Esophagus muscularis mucosa (tissue), 4 donors: ENCODE measurements at regions not wholly inside any gene's neighbourhood (a gene's known extent, or its start where the extent isn't known, plus 50 kb on each side); places are given as distances from the start of the nearest gene placed in this dataset.

ENCODE experiments used
- DNase-seq: peaks from one replicate; pipeline ENCODE4 v3.0.0-alpha.2; 2017; ENCODE audit errors: extremely low spot score
- H3K27ac ChIP-seq, 4 donors: fragments of 200-600 bp; sonication (generic); replicated peaks in 1 of 4; 1 replicate in 3 of 4; 2 replicates in 1 of 4; pipeline ENCODE4 v1.5.1; 2016 to 2019; ENCODE audit warnings: mild to moderate bottlenecking in 1 of 4
- H3K27me3 ChIP-seq, 4 donors: fragments of 200-600 bp; sonication (generic); one replicate each; pipeline versions ENCODE4 v1.5.1 to v1.6.0; 2016 to 2019
- H3K36me3 ChIP-seq, 4 donors: fragments of 200-600 bp; sonication (generic); one replicate each; pipeline ENCODE4 v1.5.1; 2016 to 2019
- H3K4me1 ChIP-seq, 4 donors: fragments of 200-600 bp; sonication (generic); one replicate each; pipeline ENCODE4 v1.5.1; 2016 to 2019
- H3K4me3 ChIP-seq, 4 donors: fragments of 200-600 bp; sonication (generic); 1 replicate in 2 of 4; 2 replicates in 2 of 4; pipeline ENCODE4 v1.5.1; 2016 to 2019; ENCODE audit warnings: mild to moderate bottlenecking in 4 of 4, moderate library complexity in 1 of 4
- H3K9me3 ChIP-seq, 4 donors: fragments of 200-600 bp; sonication (generic); 1 replicate in 3 of 4; 2 replicates in 1 of 4; pipeline ENCODE4 v1.5.1; 2016 to 2019
- EP300 ChIP-seq: sonication (generic); formaldehyde crosslinking; IDR thresholded peaks from one replicate; pipeline ENCODE4 v1.6.1; 2017; ENCODE audit warnings: antibody characterized with exemption
- POLR2A ChIP-seq: fragments of 450-650 bp; IDR thresholded peaks from one replicate; pipeline ENCODE4 v1.6.1; 2017; ENCODE audit warnings: antibody characterized with exemption, moderate library complexity, mild to moderate bottlenecking, low read depth
- POLR2AphosphoS5 ChIP-seq, 2 donors: sonication (generic); formaldehyde crosslinking; IDR thresholded peaks; one replicate each; pipeline ENCODE4 v1.6.1; 2017; ENCODE audit warnings: antibody characterized with exemption in 2 of 2
- WGBS: methylation state at CpG from one replicate; pipeline ENCODE4 v1.1.5; 2018; 5-methylcytosine and 5-hydroxymethylcytosine counted together
- intact Hi-C: fragments of 100-400 bp; cut with DNase I; formaldehyde crosslinking; loops from one replicate; pipeline ENCODE4 v1.15.1; 2023
- TF ChIP-seq, protein P1 (sequence below), 3 experiments: fragments of 200-600 bp in 2 of 3; fragments of 450-650 bp in 1 of 3; sonication (generic) in 2 of 3; IDR thresholded peaks; one replicate each; pipeline ENCODE4 v1.5.1; 2017 to 2019; ENCODE audit warnings: antibody characterized with exemption in 3 of 3, mild to moderate bottlenecking in 2 of 3, moderate library complexity in 1 of 3

DNA sequence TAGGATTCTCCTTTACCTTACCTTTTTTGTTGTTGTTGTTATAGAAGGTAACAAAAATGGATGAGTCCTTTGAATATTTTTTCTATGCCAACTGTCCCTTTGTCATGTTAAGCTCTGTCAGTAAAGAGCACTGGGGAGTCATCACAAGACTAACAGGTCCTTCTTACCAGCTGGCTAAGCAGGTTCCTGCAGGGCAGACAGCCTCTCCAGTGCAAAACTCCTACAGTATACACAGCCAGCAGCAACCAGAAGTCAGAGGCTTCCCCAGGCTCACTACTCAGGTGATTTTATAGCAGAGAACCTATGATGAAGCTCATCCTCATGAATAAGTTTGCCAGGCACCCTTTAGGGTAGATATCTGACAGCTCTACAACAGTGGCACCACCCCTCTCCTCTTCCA, 271.1 kb downstream of the RERGL start:
- no peaks in the 10 kb centered on the region for H3K36me3 ChIP-seq
- no peak for DNase-seq

DNA sequence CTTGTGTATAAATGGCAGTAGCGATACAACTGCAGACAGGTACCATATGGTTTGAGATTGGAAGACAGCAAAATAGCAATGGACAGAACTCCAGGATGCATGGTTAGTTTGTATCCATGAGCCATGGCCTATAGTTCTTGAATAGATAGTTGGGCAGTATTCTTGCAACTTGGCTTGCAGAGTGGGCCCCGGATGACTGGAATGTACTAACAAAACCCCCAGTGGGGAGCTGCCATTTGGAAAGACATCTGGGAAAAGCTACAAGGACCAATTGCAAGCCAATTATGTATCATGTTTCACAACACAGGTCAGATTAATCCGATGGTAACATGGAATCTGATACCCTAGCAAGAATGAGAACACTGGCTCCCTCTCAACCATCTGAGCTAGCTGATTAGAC, 279.6 kb downstream of the RERGL start:
- Histone ChIP-seq H3K4me1 (no peaks in the 10 kb centered on the region), H3K4me3 (no peak overlapping the region), H3K36me3 (no peaks in the 10 kb centered on the region), H3K9me3 (peaks cover 0 to 31% (median 16%) of the 10 kb centered on the region in 4 donors), H3K27ac (no peak overlapping the region), H3K27me3 (no peaks in the 10 kb centered on the region)
- WGBS, result 83% methylated on average over 3 of the region's 3 CpGs
- TF ChIP-seq POLR2A (no peak), EP300 (no peak), POLR2AphosphoS5 (IDR thresholded peaks at IDR 0.05) (no peak)
- TF ChIP-seq, protein P1, sequence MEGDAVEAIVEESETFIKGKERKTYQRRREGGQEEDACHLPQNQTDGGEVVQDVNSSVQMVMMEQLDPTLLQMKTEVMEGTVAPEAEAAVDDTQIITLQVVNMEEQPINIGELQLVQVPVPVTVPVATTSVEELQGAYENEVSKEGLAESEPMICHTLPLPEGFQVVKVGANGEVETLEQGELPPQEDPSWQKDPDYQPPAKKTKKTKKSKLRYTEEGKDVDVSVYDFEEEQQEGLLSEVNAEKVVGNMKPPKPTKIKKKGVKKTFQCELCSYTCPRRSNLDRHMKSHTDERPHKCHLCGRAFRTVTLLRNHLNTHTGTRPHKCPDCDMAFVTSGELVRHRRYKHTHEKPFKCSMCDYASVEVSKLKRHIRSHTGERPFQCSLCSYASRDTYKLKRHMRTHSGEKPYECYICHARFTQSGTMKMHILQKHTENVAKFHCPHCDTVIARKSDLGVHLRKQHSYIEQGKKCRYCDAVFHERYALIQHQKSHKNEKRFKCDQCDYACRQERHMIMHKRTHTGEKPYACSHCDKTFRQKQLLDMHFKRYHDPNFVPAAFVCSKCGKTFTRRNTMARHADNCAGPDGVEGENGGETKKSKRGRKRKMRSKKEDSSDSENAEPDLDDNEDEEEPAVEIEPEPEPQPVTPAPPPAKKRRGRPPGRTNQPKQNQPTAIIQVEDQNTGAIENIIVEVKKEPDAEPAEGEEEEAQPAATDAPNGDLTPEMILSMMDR (IDR thresholded peaks at IDR 0.05), result no peak
- DNase-seq, result peak; percentile 91
- intact Hi-C loops, result no loop called here

More for the DNA sequence above, 271.1 kb downstream of the RERGL start:
- no peak overlapping the region for H3K4me3 ChIP-seq
- no peak overlapping the region for H3K27ac ChIP-seq
- TF ChIP-seq, protein P1 (IDR thresholded peaks at IDR 0.05), result no peak
- no peak for TF ChIP-seq POLR2A
- TF ChIP-seq EP300, result no peak
- no peak for TF ChIP-seq POLR2AphosphoS5 (IDR thresholded peaks at IDR 0.05)
- intact Hi-C loops, result no loop called here
- H3K27me3 ChIP-seq, result no peaks in the 10 kb centered on the region
- H3K9me3 ChIP-seq, result peaks cover 0 to 13% (median 6%) of the 10 kb centered on the region in 4 donors
- H3K4me1 ChIP-seq, result no peaks in the 10 kb centered on the region

DNA sequence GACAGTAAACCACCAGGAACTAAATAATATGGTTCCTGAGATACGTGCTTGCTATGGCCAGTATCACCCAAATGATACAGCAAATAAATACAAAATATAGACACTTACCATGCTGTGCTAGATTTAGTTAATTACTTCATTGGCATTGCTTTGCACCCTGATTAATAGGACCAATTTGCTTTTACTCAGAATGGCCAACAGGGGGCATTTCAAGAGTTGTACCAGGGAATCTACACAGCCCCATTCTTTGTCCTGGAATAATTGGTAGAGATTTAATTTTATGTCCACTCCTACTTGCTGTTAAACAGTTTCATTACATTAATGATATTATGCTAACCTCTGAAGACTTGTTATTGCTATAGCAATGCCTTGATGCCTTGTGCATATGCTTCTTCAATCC, 280.8 kb downstream of the RERGL start:
- no peak overlapping the region for H3K27ac ChIP-seq
- peaks cover 0 to 26% (median 11%) of the 10 kb centered on the region in 4 donors for H3K9me3 ChIP-seq
- no peaks in the 10 kb centered on the region for H3K4me1 ChIP-seq
- DNase-seq, result no peak
- TF ChIP-seq EP300 (no peak), POLR2AphosphoS5 (IDR thresholded peaks at IDR 0.05) (no peak), POLR2A (no peak)
- TF ChIP-seq, protein P1 (IDR thresholded peaks at IDR 0.05), result no peak
- WGBS, result 55% methylated on average over 1 of the region's 1 CpG
- H3K4me3 ChIP-seq, result no peak overlapping the region
- no peaks in the 10 kb centered on the region for H3K36me3 ChIP-seq
- H3K27me3 ChIP-seq, result no peaks in the 10 kb centered on the region
- intact Hi-C loops, result no loop called here

DNA sequence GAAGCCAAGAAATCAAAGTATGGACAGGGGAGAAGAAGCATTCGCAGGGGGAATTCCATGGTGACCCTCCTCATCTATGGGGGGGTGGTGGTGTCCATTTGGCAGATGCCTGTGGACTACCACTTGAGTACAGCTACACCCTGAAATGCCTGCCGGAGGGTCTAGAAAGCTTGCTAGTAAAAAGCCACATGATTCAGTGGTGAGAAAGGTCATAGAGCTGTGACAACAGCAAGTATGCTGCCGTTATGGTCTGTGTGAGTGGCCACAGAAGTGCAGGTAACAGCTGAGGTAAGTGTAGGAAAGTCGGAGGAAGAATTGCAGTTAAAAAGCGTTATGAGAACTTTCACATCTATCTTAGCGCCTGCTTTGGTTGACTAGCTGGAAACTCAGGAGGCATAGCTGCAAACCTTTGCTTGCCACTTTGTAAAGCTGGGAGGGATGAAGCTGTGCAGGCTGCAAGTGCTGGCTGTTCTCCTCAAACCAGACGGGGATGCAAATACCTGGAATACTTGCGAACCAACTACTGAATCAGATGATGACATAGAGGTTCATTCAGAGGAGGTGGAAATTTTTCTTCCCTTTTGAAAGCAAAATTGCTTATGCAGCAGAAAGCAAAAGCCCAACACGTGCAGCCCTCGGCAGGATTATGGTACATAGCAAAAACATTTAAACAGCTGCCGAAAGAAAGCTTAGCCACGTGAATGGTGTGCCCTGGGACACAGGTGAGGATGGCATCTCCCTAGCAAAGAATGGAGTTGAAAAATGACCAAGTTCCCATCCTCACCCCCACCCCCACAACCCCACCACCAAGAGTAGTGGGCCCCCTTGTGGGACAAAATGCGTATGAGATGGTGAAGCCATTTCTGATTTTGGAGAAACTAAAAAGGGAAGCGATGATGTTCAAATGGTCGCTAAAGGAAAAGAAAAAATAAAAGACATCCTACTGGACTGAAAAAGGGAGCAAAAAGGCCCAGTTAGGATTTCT, 287.0 kb downstream of the RERGL start:
- WGBS, result 79% methylated on average over 15 of the region's 15 CpGs
- no peaks in the 10 kb centered on the region for H3K27me3 ChIP-seq
- no peak overlapping the region for H3K4me3 ChIP-seq
- H3K4me1 ChIP-seq, result no peaks in the 10 kb centered on the region
- TF ChIP-seq EP300, result no peak
- no peak for TF ChIP-seq POLR2A
- TF ChIP-seq, protein P1 (IDR thresholded peaks at IDR 0.05), result no peak
- TF ChIP-seq POLR2AphosphoS5 (IDR thresholded peaks at IDR 0.05), result no peak
- intact Hi-C loops, result no loop called here
- H3K27ac ChIP-seq, result no peak overlapping the region
- no peaks in the 10 kb centered on the region for H3K36me3 ChIP-seq
- H3K9me3 ChIP-seq, result no peaks in the 10 kb centered on the region
- no peak for DNase-seq
